Fibroblast of lung (primary cell): ENCODE measurements at regions not wholly inside any gene's neighbourhood (a gene's known extent, or its start where the extent isn't known, plus 50 kb on each side); places are given as distances from the start of the nearest gene placed in this dataset.

ENCODE experiments used
- CTCF ChIP-seq, 2 donors: IDR thresholded peaks in 1 of 2; conservative IDR thresholded peaks in 1 of 2; 1 replicate in 1 of 2; 2 replicates in 1 of 2; pipeline ENCODE4 v1.5.1; 2011 to 2012; ENCODE audit warnings: low read length in 2 of 2, control low read depth in 1 of 2, inconsistent platforms in 1 of 2, low read depth in 1 of 2, mild to moderate bottlenecking in 1 of 2
- EZH2 ChIP-seq: IDR thresholded peaks from 2 replicates; pipeline ENCODE4 v1.5.1; 2012; ENCODE audit warnings: low read length, control low read depth, mild to moderate bottlenecking; ENCODE audit errors: missing control alignments

GRCh38 chr3:107907996-107908395, 182.8 kb downstream of the CD47 start:
- TF ChIP-seq CTCF (conservative IDR thresholded peaks at IDR 0.05 in 1 of 2, IDR thresholded peaks at IDR 0.05 in 1 of 2; ENCODE audit: low read depth in 1 of 2, low read length in 2 of 2) (no peak), EZH2 (no peak)
